Stomach (tissue), 4 donors: ENCODE measurements at regions not wholly inside any gene's neighbourhood (a gene's known extent, or its start where the extent isn't known, plus 50 kb on each side); places are given as distances from the start of the nearest gene placed in this dataset.

Experiments
- CTCF ChIP-seq, 7 experiments: fragments of 450-650 bp in 4 of 7; fragments of 200-600 bp in 3 of 7; sonication (generic) in 3 of 7; IDR thresholded peaks; one replicate each; pipeline ENCODE4 v1.5.1; 2016 to 2019; ENCODE audit warnings: antibody characterized with exemption in 7 of 7, control low read depth in 2 of 7, mild to moderate bottlenecking in 1 of 7
- POLR2A ChIP-seq, 4 donors: fragments of 450-650 bp; IDR thresholded peaks; one replicate each; pipeline ENCODE4 v1.6.1; 2016; ENCODE audit warnings: antibody characterized with exemption in 4 of 4, control low read depth in 2 of 4, mild to moderate bottlenecking in 1 of 4, moderate library complexity in 1 of 4
- POLR2AphosphoS5 ChIP-seq, 3 donors: sonication (generic); formaldehyde crosslinking; IDR thresholded peaks; one replicate each; pipeline ENCODE4 v1.6.1; 2016; ENCODE audit warnings: antibody characterized with exemption in 3 of 3

GRCh38 chr14:84128050-84128449, 1401.9 kb upstream of the FLRT2 start:
- no peak for TF ChIP-seq CTCF (IDR thresholded peaks at IDR 0.05)
- TF ChIP-seq POLR2A (IDR thresholded peaks at IDR 0.05), result no peak
- peak in 2 of 3 donors; percentile 17 to 32 for TF ChIP-seq POLR2AphosphoS5 (IDR thresholded peaks at IDR 0.05)
